ENCODE measurements at regions not wholly inside any gene's neighbourhood (a gene's known extent, or its start where the extent isn't known, plus 50 kb on each side); places are given as distances from the start of the nearest gene placed in this dataset.
"Not testable (repeated sequence)": the region's sequence is repeated elsewhere in the genome, so short reads cannot be mapped to it uniquely, and the experiment has no call there.

DNA sequence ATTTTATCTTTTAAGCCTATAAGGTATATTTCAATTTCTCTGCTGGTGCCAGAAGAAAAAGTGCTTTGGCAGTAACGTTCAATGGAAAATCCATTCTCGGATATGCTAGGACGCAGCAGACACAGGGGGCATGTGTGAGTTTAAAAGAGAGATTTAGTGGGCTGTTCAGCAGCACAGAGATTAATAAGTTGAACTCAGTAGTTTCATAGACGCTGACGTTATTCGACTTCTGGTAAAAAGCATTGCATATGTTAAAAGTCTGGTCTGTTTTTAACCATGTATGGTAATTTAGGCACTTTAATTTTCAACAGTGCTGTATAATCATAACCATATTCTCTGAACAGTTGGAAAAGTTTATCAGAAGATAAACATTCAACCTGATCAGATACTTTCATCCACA is 99.6 kb downstream of the ATP6V1G3 start:
- Mint-ChIP-seq H3K4me3 (no peak overlapping the region), H3K4me1 (no peaks in the 10 kb centered on the region), H3K9me3 (no peaks in the 10 kb centered on the region)

GRCh38 chr1:198437332-198437731 is 103.1 kb downstream of the ATP6V1G3 start:
- no peaks in the 10 kb centered on the region for H3K9me3 Mint-ChIP-seq
- no peak for DNase-seq
- no peaks in the 10 kb centered on the region for H3K36me3 Mint-ChIP-seq
- H3K27ac Mint-ChIP-seq = no peak overlapping the region
- no peaks in the 10 kb centered on the region for H3K4me1 Mint-ChIP-seq
- CTCF ChIA-PET = no interaction called here
- no peak overlapping the region for H3K4me3 Mint-ChIP-seq
- no peaks in the 10 kb centered on the region for H3K27me3 Mint-ChIP-seq

More for the DNA sequence above, 99.6 kb downstream of the ATP6V1G3 start:
- Mint-ChIP-seq H3K36me3 (no peaks in the 10 kb centered on the region), H3K27me3 (no peaks in the 10 kb centered on the region), H3K27ac (no peak overlapping the region)
- CTCF ChIA-PET = no interaction called here
- no peak for DNase-seq

DNA sequence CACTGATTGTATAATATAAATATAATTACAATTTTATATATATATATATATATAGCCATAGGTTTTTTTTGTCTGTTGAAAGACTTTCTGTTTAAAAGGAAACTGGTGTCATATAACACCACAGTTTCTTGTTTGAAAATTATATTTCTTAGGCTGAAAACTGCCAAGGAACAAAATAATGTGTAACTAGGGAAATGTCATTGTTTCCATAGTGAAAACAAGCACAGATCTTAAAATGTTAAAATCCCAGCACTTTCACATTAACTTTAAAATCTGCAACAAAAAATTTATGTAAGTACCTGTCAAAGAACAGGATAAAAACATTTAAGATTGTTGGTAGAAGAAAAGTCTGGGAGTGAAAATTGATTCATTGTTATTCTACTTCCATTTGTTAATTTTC is 104.2 kb downstream of the ATP6V1G3 start:
- CTCF ChIA-PET = no interaction called here
- no peaks in the 10 kb centered on the region for H3K36me3 Mint-ChIP-seq
- H3K4me3 Mint-ChIP-seq = no peak overlapping the region
- H3K27ac Mint-ChIP-seq = no peak overlapping the region
- no peak for DNase-seq
- no peaks in the 10 kb centered on the region for H3K27me3 Mint-ChIP-seq
- H3K9me3 Mint-ChIP-seq = peaks cover 4% of the 10 kb centered on the region
- no peaks in the 10 kb centered on the region for H3K4me1 Mint-ChIP-seq

GRCh38 chr1:198435056-198435455 is 105.4 kb downstream of the ATP6V1G3 start:
- H3K27ac Mint-ChIP-seq = no peak overlapping the region
- CTCF ChIA-PET = no interaction called here
- no peaks in the 10 kb centered on the region for H3K36me3 Mint-ChIP-seq
- H3K27me3 Mint-ChIP-seq = no peaks in the 10 kb centered on the region
- peaks cover 4% of the 10 kb centered on the region for H3K9me3 Mint-ChIP-seq
- no peak overlapping the region for H3K4me3 Mint-ChIP-seq
- H3K4me1 Mint-ChIP-seq = no peaks in the 10 kb centered on the region
- no peak for DNase-seq

DNA sequence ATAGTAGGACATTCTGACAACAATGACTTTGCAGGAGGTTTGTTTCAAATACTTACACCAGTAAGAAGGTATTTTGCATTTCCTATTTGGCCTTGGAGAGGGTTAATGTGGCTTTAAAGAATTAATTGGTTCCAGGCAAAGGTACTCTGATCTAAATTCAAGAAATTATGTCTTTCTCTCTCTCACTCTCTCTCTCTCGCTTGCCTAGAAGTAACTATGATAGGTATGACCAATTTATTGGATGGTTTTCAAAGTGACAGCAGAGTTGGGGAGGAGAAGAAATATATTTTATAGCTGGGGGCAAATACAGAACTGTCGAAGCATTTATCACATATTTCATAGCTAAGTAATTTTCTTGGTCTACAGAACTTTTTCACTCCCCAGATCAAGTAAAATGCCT is 116.0 kb downstream of the ATP6V1G3 start:
- Mint-ChIP-seq H3K36me3 (no peaks in the 10 kb centered on the region), H3K27me3 (peaks cover 7% of the 10 kb centered on the region), H3K9me3 (no peaks in the 10 kb centered on the region), H3K27ac (no peak overlapping the region), H3K4me1 (no peaks in the 10 kb centered on the region), H3K4me3 (no peak overlapping the region)
- CTCF ChIA-PET = no interaction called here
- DNase-seq = no peak

- CTCF ChIA-PET = no interaction called here
- Mint-ChIP-seq H3K4me1 (no peaks in the 10 kb centered on the region), H3K36me3 (no peaks in the 10 kb centered on the region), H3K27ac (no peak overlapping the region), H3K27me3 (peaks cover 7% of the 10 kb centered on the region), H3K4me3 (no peak overlapping the region), H3K9me3 (no peaks in the 10 kb centered on the region)
- no peak for DNase-seq
Observed at GRCh38 chr1:198423673-198424072, 116.8 kb downstream of the ATP6V1G3 start.

- H3K27me3 Mint-ChIP-seq = peaks cover 16% of the 10 kb centered on the region
- DNase-seq = no peak
- no peak overlapping the region for H3K27ac Mint-ChIP-seq
- H3K4me1 Mint-ChIP-seq = no peaks in the 10 kb centered on the region
- H3K4me3 Mint-ChIP-seq = no peak overlapping the region
- no peaks in the 10 kb centered on the region for H3K36me3 Mint-ChIP-seq
- CTCF ChIA-PET = interaction anchor here (1.0 kb wide), 1 partner anchor 283 kb away, joined by 3 read pairs; no protein-coding TSS in a partner anchor
- no peaks in the 10 kb centered on the region for H3K9me3 Mint-ChIP-seq
Observed at GRCh38 chr1:198417039-198417438, 123.4 kb downstream of the ATP6V1G3 start.

DNA sequence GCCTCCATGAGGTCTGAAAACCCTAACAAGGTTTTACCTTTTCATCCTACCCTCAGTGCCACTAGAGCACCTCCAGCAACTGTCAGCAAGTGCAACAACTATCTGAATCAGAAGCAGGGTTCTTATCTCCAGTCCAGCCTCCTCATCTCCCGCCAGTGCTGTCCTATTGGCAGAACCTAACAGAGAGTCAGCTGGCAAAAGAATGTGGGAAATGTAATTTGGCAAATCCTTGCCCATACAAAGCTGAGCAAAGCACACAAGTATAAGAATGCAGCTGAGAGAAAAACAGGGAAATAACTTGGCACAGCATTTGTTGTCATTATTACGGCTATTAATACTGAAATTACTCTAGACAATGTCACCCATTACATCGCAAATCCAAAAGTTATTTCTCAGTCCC is 124.2 kb downstream of the ATP6V1G3 start:
- no peaks in the 10 kb centered on the region for H3K4me1 Mint-ChIP-seq
- no peak overlapping the region for H3K4me3 Mint-ChIP-seq
- H3K27ac Mint-ChIP-seq = no peak overlapping the region
- H3K9me3 Mint-ChIP-seq = no peaks in the 10 kb centered on the region
- CTCF ChIA-PET = no interaction called here
- DNase-seq = no peak
- no peaks in the 10 kb centered on the region for H3K36me3 Mint-ChIP-seq
- peaks cover 13% of the 10 kb centered on the region for H3K27me3 Mint-ChIP-seq

DNA sequence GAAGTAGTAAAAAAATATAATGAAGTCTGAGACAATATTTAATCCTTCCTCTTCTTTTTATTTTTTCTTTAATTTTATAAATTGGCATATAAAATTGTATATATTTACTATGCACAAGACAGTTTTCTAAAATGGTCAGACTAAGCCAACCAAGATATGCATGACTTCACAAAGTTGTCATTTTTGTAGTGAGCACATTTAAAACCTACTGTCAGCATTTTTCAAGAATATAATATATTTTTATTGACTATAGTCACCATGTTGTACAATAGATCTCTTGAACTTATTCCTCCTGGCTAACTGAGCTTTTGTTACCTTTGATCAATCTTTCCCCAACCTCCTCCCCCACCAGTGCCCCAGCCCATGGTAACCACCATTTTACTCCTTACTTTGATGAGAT is 129.2 kb downstream of the ATP6V1G3 start:
- H3K27me3 Mint-ChIP-seq = peaks cover 8% of the 10 kb centered on the region
- no peaks in the 10 kb centered on the region for H3K9me3 Mint-ChIP-seq
- CTCF ChIA-PET = no interaction called here
- no peaks in the 10 kb centered on the region for H3K4me1 Mint-ChIP-seq
- no peak for DNase-seq
- no peak overlapping the region for H3K27ac Mint-ChIP-seq
- H3K4me3 Mint-ChIP-seq = no peak overlapping the region
- H3K36me3 Mint-ChIP-seq = no peaks in the 10 kb centered on the region

GRCh38 chr1:198408716-198409115 is 131.8 kb downstream of the ATP6V1G3 start:
- CTCF ChIA-PET = no interaction called here
- H3K27me3 Mint-ChIP-seq = no peaks in the 10 kb centered on the region
- DNase-seq = no peak
- no peak overlapping the region for H3K27ac Mint-ChIP-seq
- H3K4me3 Mint-ChIP-seq = no peak overlapping the region
- no peaks in the 10 kb centered on the region for H3K36me3 Mint-ChIP-seq
- no peaks in the 10 kb centered on the region for H3K4me1 Mint-ChIP-seq
- no peaks in the 10 kb centered on the region for H3K9me3 Mint-ChIP-seq

- not testable (repeated sequence) for H3K9me3 Mint-ChIP-seq, H3K4me3 Mint-ChIP-seq, DNase-seq, H3K4me1 Mint-ChIP-seq, H3K27ac Mint-ChIP-seq, H3K27me3 Mint-ChIP-seq, H3K36me3 Mint-ChIP-seq
- CTCF ChIA-PET = interaction anchor here (0.8 kb wide), 1 partner anchor 28 kb away, joined by 4 read pairs; no protein-coding TSS in a partner anchor
Observed at GRCh38 chr1:198404632-198405031, 135.8 kb downstream of the ATP6V1G3 start.

- H3K27me3 Mint-ChIP-seq = peaks cover 3% of the 10 kb centered on the region
- no peaks in the 10 kb centered on the region for H3K9me3 Mint-ChIP-seq
- H3K36me3 Mint-ChIP-seq = no peaks in the 10 kb centered on the region
- no peak for DNase-seq
- no peaks in the 10 kb centered on the region for H3K4me1 Mint-ChIP-seq
- CTCF ChIA-PET = interaction anchor here (0.7 kb wide), 1 partner anchor 9 kb away, joined by 3 read pairs; no protein-coding TSS in a partner anchor
- no peak overlapping the region for H3K27ac Mint-ChIP-seq
- H3K4me3 Mint-ChIP-seq = no peak overlapping the region
Observed at GRCh38 chr1:198400063-198400462, 140.4 kb downstream of the ATP6V1G3 start.

DNA sequence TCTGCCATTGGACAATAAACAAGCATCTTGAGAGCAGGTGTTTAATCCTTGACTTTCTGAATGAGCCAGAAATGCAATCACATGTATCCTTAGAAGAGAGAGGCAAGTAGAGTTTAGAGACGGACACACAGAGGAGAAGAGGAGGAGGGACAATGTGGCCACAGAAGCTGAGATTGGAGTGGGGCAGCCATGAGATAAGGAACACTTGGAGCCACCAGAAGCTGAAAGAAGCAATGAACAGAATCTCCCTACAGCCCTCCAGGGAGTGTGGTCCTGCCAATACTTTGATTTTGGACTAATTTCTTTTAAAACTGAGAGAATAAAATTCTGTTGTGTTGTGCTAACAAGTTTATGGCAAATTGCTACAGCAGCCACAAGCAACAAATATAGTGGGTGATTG is 141.0 kb downstream of the ATP6V1G3 start:
- Mint-ChIP-seq H3K4me3 (no peak overlapping the region), H3K4me1 (no peaks in the 10 kb centered on the region), H3K9me3 (no peaks in the 10 kb centered on the region), H3K27me3 (peaks cover 3% of the 10 kb centered on the region), H3K36me3 (no peaks in the 10 kb centered on the region), H3K27ac (no peak overlapping the region)
- CTCF ChIA-PET = no interaction called here
- DNase-seq = no peak

GRCh38 chr1:198397208-198397808 is 143.2 kb downstream of the ATP6V1G3 start:
- H3K4me3 Mint-ChIP-seq = no peak overlapping the region
- no peaks in the 10 kb centered on the region for H3K9me3 Mint-ChIP-seq
- no peaks in the 10 kb centered on the region for H3K4me1 Mint-ChIP-seq
- peaks cover 3% of the 10 kb centered on the region for H3K27me3 Mint-ChIP-seq
- CTCF ChIA-PET = no interaction called here
- no peaks in the 10 kb centered on the region for H3K36me3 Mint-ChIP-seq
- H3K27ac Mint-ChIP-seq = no peak overlapping the region
- no peak for DNase-seq

DNA sequence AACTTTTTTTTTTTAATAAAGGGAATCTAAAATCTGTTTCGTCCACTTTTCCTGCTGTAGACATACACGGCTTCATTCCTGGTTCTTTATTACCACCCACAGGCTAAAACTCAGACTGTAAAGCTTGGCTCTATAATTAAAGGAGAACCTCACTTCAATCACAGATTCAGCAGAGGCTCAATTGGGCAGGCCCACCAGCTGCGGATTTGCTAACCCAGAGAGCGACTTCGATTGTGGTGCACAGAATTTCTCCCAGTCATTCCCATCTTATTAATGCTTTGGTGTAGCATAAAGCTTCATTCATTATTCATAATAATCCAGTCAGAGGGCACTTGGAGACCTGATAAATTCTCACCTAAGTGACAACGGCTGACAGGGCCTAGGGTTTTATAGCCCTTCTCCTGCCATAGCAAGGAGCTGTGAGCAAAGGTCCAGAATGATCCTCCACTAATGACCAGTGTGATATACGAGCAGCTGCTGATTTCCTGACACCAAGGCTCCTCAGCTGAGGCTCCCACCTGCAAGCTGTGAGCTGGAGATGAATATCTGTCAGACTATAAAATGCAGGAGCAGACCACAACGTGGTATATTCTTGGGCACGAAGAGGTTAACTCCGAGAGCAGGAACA is 149.0 kb downstream of the ATP6V1G3 start:
- DNase-seq = no peak
- CTCF ChIA-PET = interaction anchor here (1.2 kb wide), 1 partner anchor 9 kb away, joined by 3 read pairs; no protein-coding TSS in a partner anchor
- Mint-ChIP-seq H3K36me3 (no peaks in the 10 kb centered on the region), H3K9me3 (no peaks in the 10 kb centered on the region), H3K4me1 (no peaks in the 10 kb centered on the region), H3K4me3 (no peak overlapping the region), H3K27me3 (no peaks in the 10 kb centered on the region), H3K27ac (no peak overlapping the region)

Measured in activated naive CD4-positive, alpha-beta T cell treated with anti-CD3 and anti-CD28 coated beads, Interleukin-2, amount 10 ng/mL, durations not matched to agents 7 days and 5 days (primary cell).